Neural cell (in vitro differentiated cells): ENCODE measurements at regions not wholly inside any gene's neighbourhood (a gene's known extent, or its start where the extent isn't known, plus 50 kb on each side); places are given as distances from the start of the nearest gene placed in this dataset.

Source experiments
- H2AFZ ChIP-seq: fragments of 200-600, 300-800 bp; sonication (generic), shearing (Covaris generic); 2 replicates; pipeline ENCODE4 v1.6.0; 2014; ENCODE audit warnings: low read depth, mild to moderate bottlenecking, antibody characterized with exemption, low read length, moderate library complexity
- H3F3A ChIP-seq: fragments of 200-600 bp; shearing (Covaris generic); 2 replicates; pipeline ENCODE4 v1.6.1; 2016; ENCODE audit warnings: mild to moderate bottlenecking, moderate library complexity, mixed read lengths, antibody characterized with exemption, low read length; ENCODE audit not compliant: insufficient read depth, poor library complexity, severe bottlenecking
- H3K27ac ChIP-seq: fragments of 200-600, 300-800 bp; sonication (generic), shearing (Covaris generic); 2 replicates; pipeline ENCODE4 v1.5.1; 2014; ENCODE audit warnings: mild to moderate bottlenecking, low read length, moderate library complexity
- H3K27me3 ChIP-seq: fragments of 300-800, 200-600 bp; sonication (generic), shearing (Covaris generic); 2 replicates; pipeline ENCODE4 v1.6.0; 2014; ENCODE audit warnings: mild to moderate bottlenecking, low read depth, low read length, moderate library complexity; ENCODE audit not compliant: insufficient read depth
- H3K36me3 ChIP-seq: fragments of 300-800, 200-600 bp; sonication (generic), shearing (Covaris generic); 2 replicates; pipeline ENCODE4 v1.5.1; 2014; ENCODE audit warnings: mild to moderate bottlenecking, antibody characterized with exemption, low read length, moderate library complexity; ENCODE audit not compliant: insufficient read depth
- H3K4me2 ChIP-seq: fragments of 300-800, 200-600 bp; sonication (generic), shearing (Covaris generic); 2 replicates; pipeline ENCODE4 v1.6.0; 2014; ENCODE audit warnings: mild to moderate bottlenecking, low read length
- H3K4me3 ChIP-seq: fragments of 300-800, 200-600 bp; sonication (generic), shearing (Covaris generic); 2 replicates; pipeline ENCODE4 v1.5.1; 2014; ENCODE audit warnings: mild to moderate bottlenecking, low read length, moderate library complexity
- H3K79me2 ChIP-seq: fragments of 200-600 bp; shearing (Covaris generic); replicated peaks from 2 replicates; pipeline ENCODE4 v1.6.0; 2014; ENCODE audit warnings: mild to moderate bottlenecking, low read length, moderate library complexity; ENCODE audit not compliant: insufficient read depth
- H3K9ac ChIP-seq: fragments of 300-800, 200-600 bp; sonication (generic), shearing (Covaris generic); 2 replicates; pipeline ENCODE4 v1.6.1; 2016; ENCODE audit warnings: mild to moderate bottlenecking, low read length, mixed read lengths
- H3K9me2 ChIP-seq: fragments of 200-600 bp; shearing (Covaris generic); 2 replicates; pipeline ENCODE4 v1.6.1; 2016; ENCODE audit warnings: mild to moderate bottlenecking, low read length, mixed read lengths; ENCODE audit not compliant: insufficient read depth
- H3K9me3 ChIP-seq: fragments of 200-600, 300-800 bp; sonication (generic), shearing (Covaris generic); 2 replicates; pipeline ENCODE4 v1.6.1; 2016; ENCODE audit warnings: mild to moderate bottlenecking, mixed run types, low read length, moderate library complexity, mixed read lengths
- H4K20me1 ChIP-seq: fragments of 200-600 bp; shearing (Covaris generic); 2 replicates; pipeline ENCODE4 v1.6.1; 2016; ENCODE audit warnings: mild to moderate bottlenecking, mixed run types; ENCODE audit not compliant: insufficient read depth
- CTCF ChIP-seq: fragments of 450-650 bp; IDR thresholded peaks from 2 replicates; pipeline ENCODE4 v1.5.1; 2014; ENCODE audit warnings: antibody characterized with exemption, mild to moderate bottlenecking, moderate library complexity; ENCODE audit not compliant: poor library complexity, severe bottlenecking
- EP300 ChIP-seq: fragments of 450-650 bp; conservative IDR thresholded peaks from 2 replicates; pipeline ENCODE4 v1.6.1; 2014; ENCODE audit warnings: antibody characterized with exemption, mild to moderate bottlenecking, moderate library complexity; ENCODE audit not compliant: poor library complexity, severe bottlenecking
- EZH2 ChIP-seq: fragments of 200-600, 300-800 bp; shearing (Covaris generic), sonication (generic); IDR thresholded peaks from 2 replicates; pipeline ENCODE4 v1.6.1; 2014; ENCODE audit warnings: antibody characterized with exemption, low read length, borderline replicate concordance, mild to moderate bottlenecking; ENCODE audit not compliant: insufficient read depth, poor library complexity, severe bottlenecking
- MXI1 ChIP-seq: fragments of 450-650 bp; conservative IDR thresholded peaks from 2 replicates; pipeline ENCODE4 v1.6.1; 2014; ENCODE audit warnings: antibody characterized with exemption, mild to moderate bottlenecking; ENCODE audit not compliant: poor library complexity, severe bottlenecking
- POLR2AphosphoS5 ChIP-seq: IDR thresholded peaks from 2 replicates; pipeline ENCODE4 v1.6.1; 2012
- RAD21 ChIP-seq: fragments of 450-650 bp; conservative IDR thresholded peaks from 2 replicates; pipeline ENCODE4 v1.6.1; 2014; ENCODE audit warnings: antibody characterized with exemption, mild to moderate bottlenecking, moderate library complexity
- REST ChIP-seq: IDR thresholded peaks from 2 replicates; pipeline ENCODE4 v1.6.1; 2012; ENCODE audit warnings: borderline replicate concordance
- SMC3 ChIP-seq: fragments of 450-650 bp; conservative IDR thresholded peaks from 2 replicates; pipeline ENCODE4 v1.6.1; 2014; ENCODE audit warnings: antibody characterized with exemption, mild to moderate bottlenecking, moderate library complexity; ENCODE audit not compliant: poor library complexity
- TAF1 ChIP-seq: IDR thresholded peaks from 2 replicates; pipeline ENCODE4 v1.6.1; 2012; ENCODE audit warnings: low read depth

- Histone ChIP-seq H3F3A (peaks cover 7% of the 10 kb centered on the region), H3K27ac (peak overlapping the region; percentile 57), H3K27me3 (no peaks in the 10 kb centered on the region), H3K9me3 (no peaks in the 10 kb centered on the region), H3K79me2 (no peaks in the 10 kb centered on the region), H3K9ac (peak overlapping the region; percentile 5), H3K36me3 (no peaks in the 10 kb centered on the region), H2AFZ (no peak overlapping the region), H4K20me1 (no peaks in the 10 kb centered on the region), H3K4me3 (peak overlapping the region; percentile 30), H3K4me2 (no peak overlapping the region), H3K9me2 (no peaks in the 10 kb centered on the region)
- TF ChIP-seq CTCF (peak; percentile 45), POLR2AphosphoS5 (peak; percentile 89), MXI1 (no peak), SMC3 (peak; percentile 53), TAF1 (no peak), RAD21 (peak; percentile 54), REST (peak; percentile 77), EP300 (peak; percentile 89), EZH2 (no peak)
These were observed 125.7 kb upstream of the MYO3A start for GRCh38 chr10:25808372-25808771.

- no peaks in the 10 kb centered on the region for H3K9me2 ChIP-seq
- no peaks in the 10 kb centered on the region for H3K79me2 ChIP-seq
- peak overlapping the region; percentile 35 for H3K4me3 ChIP-seq
- H3K4me2 ChIP-seq: peak overlapping the region; percentile 33
- no peaks in the 10 kb centered on the region for H4K20me1 ChIP-seq
- H3K9me3 ChIP-seq: no peaks in the 10 kb centered on the region
- H3F3A ChIP-seq: peaks cover 15% of the 10 kb centered on the region
- H3K36me3 ChIP-seq: no peaks in the 10 kb centered on the region
- TF ChIP-seq POLR2AphosphoS5: peak; percentile 83
- TF ChIP-seq SMC3: no peak
- TF ChIP-seq REST: peak; percentile 75
- TF ChIP-seq CTCF: no peak
- TF ChIP-seq EP300: peak; percentile 55
- no peak for TF ChIP-seq MXI1
- TF ChIP-seq RAD21: no peak
- H3K27ac ChIP-seq: peak overlapping the region; percentile 79
- H2AFZ ChIP-seq: no peak overlapping the region
- H3K27me3 ChIP-seq: no peaks in the 10 kb centered on the region
- peak overlapping the region; percentile 43 for H3K9ac ChIP-seq
These were observed 122.9 kb upstream of the MYO3A start for GRCh38 chr10:25811052-25811685.
